ENCODE measurements at regions not wholly inside any gene's neighbourhood (a gene's known extent, or its start where the extent isn't known, plus 50 kb on each side); places are given as distances from the start of the nearest gene placed in this dataset.

DNA sequence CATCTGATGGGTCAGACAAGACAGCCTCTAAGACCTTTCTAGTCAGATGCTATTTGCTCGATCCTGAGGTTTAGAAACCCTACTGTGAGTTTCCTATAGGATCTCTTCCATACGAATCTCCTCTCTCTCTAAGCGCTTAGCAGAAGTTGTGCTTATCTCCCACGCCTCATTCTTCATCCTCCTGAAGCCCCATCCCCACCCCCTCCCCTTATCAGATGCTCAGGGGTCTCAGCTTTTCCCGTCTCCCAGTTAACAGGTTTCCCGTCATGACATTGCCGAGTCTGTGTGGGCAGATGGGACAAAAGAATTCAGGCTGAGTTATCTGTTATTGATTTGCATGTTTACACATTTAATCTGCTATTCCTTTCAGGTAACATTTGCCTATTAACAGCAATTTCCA, 99.0 kb upstream of the PIRT start:
- FAIRE-seq (no peak), DNase-seq (ENCODE audit: insufficient read length, low spot score) (no peak)
- TF ChIP-seq CTCF (IDR thresholded peaks at IDR 0.05; ENCODE audit: insufficient read depth, missing control alignments) = no peak

DNA sequence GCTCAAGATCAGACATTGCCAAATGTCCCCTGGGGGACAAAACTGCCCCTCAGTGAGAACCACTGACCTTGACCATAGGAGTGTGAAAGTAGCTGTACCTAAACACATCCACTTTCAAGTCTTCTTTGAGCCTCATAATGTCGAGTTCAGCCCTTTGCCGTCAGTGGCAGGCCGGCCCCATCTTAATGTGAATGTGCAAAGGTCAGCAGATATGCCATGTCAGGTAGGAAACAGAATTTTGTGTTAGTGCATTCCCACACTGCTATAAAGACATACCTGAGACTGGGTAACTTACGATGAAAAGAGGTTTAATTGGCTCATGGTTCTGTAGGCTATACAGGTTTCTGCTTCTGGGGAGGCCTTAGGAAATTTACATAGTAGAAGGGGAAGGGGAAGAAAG, 95.1 kb upstream of the PIRT start:
- FAIRE-seq = no peak
- TF ChIP-seq CTCF (IDR thresholded peaks at IDR 0.05; ENCODE audit: insufficient read depth, missing control alignments) = no peak

GRCh38 chr17:10931133-10931532, 93.2 kb upstream of the PIRT start:
- no peak for FAIRE-seq
- no peak for TF ChIP-seq CTCF (IDR thresholded peaks at IDR 0.05; ENCODE audit: insufficient read depth, missing control alignments)
- peak; percentile 29 for DNase-seq (ENCODE audit: insufficient read length, low spot score)

More for the DNA sequence above, 95.1 kb upstream of the PIRT start:
- no peak for DNase-seq (ENCODE audit: insufficient read length, low spot score)

- FAIRE-seq = no peak
- no peak for DNase-seq (ENCODE audit: insufficient read length, low spot score)
- no peak for TF ChIP-seq CTCF (IDR thresholded peaks at IDR 0.05; ENCODE audit: insufficient read depth, missing control alignments)
Measured at GRCh38 chr17:10927712-10928111, 89.8 kb upstream of the PIRT start.

GRCh38 chr17:10920558-10921108, 82.7 kb upstream of the PIRT start:
- FAIRE-seq (no peak), DNase-seq (ENCODE audit: insufficient read length, low spot score) (no peak)
- no peak for TF ChIP-seq CTCF (IDR thresholded peaks at IDR 0.05; ENCODE audit: insufficient read depth, missing control alignments)

- FAIRE-seq (no peak), DNase-seq (ENCODE audit: insufficient read length, low spot score) (no peak)
- TF ChIP-seq CTCF (IDR thresholded peaks at IDR 0.05; ENCODE audit: insufficient read depth, missing control alignments) = no peak
Measured at GRCh38 chr17:10907370-10907769, 69.5 kb upstream of the PIRT start.

DNA sequence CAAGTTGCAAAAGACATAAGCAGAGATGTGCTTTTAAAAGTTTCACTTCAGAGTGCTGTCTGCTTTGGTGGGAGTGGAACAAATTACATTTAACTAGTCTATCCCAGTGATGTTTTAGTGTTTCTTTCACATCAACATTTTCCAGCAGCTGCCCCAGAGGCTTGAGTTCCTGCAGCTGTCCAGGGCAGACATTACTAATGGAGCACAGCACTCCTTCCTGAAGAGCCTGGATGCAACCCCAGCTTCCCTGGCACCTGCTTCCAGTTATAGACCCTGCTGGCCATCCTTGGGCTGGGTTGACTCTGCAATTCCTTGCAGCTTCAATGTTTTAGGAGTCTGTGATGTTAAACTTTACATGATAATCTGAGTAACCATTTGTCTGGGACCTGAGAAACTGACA, 61.4 kb upstream of the PIRT start:
- TF ChIP-seq CTCF (IDR thresholded peaks at IDR 0.05; ENCODE audit: insufficient read depth, missing control alignments) = no peak
- no peak for FAIRE-seq
- DNase-seq (ENCODE audit: insufficient read length, low spot score) = no peak
